ENCODE measurements at regions not wholly inside any gene's neighbourhood (a gene's known extent, or its start where the extent isn't known, plus 50 kb on each side); places are given as distances from the start of the nearest gene placed in this dataset.

- TF ChIP-seq, protein P1, sequence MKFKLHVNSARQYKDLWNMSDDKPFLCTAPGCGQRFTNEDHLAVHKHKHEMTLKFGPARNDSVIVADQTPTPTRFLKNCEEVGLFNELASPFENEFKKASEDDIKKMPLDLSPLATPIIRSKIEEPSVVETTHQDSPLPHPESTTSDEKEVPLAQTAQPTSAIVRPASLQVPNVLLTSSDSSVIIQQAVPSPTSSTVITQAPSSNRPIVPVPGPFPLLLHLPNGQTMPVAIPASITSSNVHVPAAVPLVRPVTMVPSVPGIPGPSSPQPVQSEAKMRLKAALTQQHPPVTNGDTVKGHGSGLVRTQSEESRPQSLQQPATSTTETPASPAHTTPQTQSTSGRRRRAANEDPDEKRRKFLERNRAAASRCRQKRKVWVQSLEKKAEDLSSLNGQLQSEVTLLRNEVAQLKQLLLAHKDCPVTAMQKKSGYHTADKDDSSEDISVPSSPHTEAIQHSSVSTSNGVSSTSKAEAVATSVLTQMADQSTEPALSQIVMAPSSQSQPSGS (IDR thresholded peaks at IDR 0.05; ENCODE audit: low read length): no peak
- TF ChIP-seq POLR2AphosphoS5 (IDR thresholded peaks at IDR 0.05; ENCODE audit: low read depth, low read length): no peak
Observed at GRCh38 chr4:186820391-186820891, 96.8 kb upstream of the FAT1 start (continued).

All from H1 (cell line).